ACHN (cell line): ENCODE measurements at regions not wholly inside any gene's neighbourhood (a gene's known extent, or its start where the extent isn't known, plus 50 kb on each side); places are given as distances from the start of the nearest gene placed in this dataset.

ENCODE experiments used
- DNase-seq: peaks from one replicate; pipeline ENCODE4 v3.0.0-alpha.2; 2015
- in situ Hi-C: cut with HindIII; loops from 2 replicates; pipeline ENCODE4 v1.10.0; 2017; ENCODE audit warnings: low sequenced_read_pairs, low pct_ligation_motif_present, low pct_unique_long_range_greater_than_20kb

DNA sequence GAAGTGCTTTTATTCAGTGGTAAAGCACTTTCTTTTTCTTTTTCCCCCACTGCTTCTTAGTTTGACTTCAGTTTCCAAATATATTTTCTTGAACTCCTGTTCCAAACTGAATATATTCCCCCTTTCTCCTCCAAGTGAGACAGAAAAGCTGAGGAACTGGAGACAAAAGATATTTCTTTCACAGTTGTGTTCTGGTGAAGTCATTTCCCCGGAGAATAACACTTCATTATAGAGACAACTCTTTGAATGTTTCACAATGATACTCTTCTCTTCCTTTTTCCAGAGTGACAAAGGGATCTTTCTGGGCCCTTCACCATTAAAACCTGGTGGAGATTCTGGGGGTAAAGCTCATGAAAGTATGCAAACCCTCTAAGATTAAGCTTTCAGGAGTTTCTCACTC is 860.8 kb upstream of the SLITRK5 start:
- in situ Hi-C loops: no loop called here

DNA sequence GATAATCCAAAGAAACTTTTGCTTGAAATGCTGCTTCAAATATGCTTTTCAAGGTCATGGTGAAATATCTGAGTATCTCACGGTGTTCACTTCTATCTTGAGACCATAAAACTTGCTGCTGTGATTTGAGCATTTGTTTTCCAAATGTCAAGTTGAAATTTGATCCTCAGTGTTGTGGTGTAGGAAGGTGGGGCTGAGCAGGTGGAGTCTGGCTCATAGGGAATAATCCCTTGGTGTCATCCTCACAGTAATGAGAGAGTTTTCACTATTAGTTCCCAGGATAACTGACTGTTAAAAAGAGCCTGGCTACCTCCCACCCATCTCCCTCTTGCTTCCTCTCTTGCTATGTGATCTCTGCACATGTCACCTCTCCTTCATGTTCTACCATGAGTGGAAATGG is 858.0 kb upstream of the SLITRK5 start:
- in situ Hi-C loops: no loop called here

More for the DNA sequence above, 860.8 kb upstream of the SLITRK5 start:
- DNase-seq: no peak

DNA sequence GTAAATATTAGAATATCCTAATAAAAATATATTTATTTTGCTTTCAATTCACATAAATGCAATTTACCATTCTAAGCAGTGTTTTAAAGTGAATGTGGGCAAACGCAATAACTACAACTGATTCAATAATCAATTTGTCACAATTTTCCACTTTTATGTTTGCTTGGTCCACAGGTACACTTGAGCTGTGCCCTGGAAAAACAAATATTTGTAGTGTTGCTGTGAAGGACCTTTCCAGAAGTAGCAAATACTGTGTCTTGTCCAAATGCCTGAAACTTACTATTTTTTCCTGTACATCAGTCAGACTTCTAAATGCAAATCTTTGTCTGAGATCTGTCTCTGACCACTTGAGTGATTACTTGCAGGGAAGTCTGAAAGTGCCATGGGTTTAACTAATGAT is 845.8 kb upstream of the SLITRK5 start:
- in situ Hi-C loops: no loop called here
- no peak for DNase-seq

More for the DNA sequence above, 858.0 kb upstream of the SLITRK5 start:
- DNase-seq: no peak

DNA sequence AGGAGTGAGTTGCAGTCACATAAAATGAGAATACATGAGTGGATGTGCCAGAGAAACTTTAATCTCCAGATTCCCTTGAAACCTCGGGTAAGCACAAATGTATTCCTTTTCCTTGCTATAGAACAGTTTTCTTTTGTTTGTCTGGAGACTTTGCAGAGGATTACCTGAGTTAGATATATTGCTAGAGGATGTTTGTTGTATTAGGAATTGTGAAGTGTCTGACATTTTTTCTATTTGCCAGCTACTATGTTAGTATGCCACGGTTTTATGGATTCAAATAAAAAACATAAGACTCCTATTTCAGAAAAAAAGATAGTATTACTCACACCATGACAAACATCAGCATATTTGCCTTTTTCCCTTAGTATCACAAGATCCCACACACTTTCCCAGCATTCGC is 844.9 kb upstream of the SLITRK5 start:
- no peak for DNase-seq
- in situ Hi-C loops: no loop called here

DNA sequence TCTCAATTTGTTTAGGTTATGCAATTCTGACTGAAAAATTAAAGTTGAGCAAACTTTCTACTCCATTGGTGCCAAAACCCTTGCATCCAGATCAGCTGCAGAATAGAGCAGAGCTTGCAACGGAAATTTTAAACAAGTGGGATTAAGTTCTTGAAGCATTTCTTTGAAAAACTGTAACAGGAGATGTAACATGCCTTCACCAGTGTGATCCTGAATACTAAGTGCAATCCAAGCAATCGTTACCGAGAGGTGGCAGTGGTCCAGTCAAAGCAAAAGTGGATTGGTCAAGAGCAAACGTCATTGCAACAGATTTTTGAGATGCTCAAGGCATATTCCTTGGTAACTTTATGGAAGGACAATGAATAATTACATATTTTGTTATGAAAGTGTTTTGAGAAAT is 841.1 kb upstream of the SLITRK5 start:
- no peak for DNase-seq
- in situ Hi-C loops: no loop called here

DNA sequence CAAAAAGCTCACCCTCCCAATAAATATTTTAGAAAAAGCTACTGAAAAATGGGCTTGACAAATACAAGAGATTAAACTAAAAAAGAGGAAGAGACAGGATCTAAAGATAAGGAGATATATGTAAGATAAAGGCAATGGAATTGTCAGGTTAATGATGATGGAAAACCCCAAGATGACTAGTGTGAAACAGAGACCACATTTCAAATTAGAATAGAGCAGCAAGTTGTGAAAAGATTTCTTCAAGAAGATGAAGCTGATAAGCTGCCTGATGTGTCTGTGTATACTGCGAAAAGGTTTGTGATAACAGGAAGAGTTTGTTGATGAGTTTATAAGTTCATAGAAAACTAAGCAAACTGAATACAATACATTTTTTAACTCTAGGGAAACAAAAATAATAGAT is 840.1 kb upstream of the SLITRK5 start:
- in situ Hi-C loops: no loop called here
- no peak for DNase-seq

DNA sequence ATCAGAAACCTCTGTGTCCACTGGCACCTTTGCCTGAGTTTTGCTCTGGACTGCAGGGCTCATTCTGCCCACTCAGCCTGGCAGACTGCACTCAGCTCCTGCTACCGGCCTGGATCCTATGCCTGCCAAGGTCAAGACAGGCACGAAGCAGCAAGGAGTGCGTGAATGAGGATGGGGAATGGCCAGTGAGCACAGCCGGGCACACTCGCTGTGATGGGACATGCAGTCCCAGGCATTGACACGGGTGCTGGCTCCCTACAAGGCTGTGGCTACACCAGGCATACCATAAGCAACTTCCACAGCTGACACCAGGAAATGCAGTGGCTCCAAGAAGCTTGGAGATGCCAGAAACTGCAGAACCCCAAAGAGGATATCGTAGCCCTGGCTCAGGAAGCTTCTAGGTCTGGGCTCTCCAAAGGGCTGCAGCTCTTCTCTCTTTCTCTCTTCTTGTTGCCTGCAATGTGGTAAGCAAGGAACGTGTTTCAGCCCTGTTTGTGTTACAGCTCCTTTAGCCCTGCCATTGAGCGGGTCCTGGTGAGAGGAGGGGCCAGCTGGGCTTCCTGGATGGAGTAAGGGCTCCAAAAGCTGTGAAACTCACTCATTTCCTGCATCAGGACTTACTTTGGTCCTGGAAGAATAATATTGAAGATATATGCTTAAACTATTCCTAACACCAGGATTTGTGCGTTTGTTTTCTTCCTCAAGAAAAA is 832.6 kb upstream of the SLITRK5 start:
- no peak for DNase-seq
- in situ Hi-C loops: no loop called here

DNA sequence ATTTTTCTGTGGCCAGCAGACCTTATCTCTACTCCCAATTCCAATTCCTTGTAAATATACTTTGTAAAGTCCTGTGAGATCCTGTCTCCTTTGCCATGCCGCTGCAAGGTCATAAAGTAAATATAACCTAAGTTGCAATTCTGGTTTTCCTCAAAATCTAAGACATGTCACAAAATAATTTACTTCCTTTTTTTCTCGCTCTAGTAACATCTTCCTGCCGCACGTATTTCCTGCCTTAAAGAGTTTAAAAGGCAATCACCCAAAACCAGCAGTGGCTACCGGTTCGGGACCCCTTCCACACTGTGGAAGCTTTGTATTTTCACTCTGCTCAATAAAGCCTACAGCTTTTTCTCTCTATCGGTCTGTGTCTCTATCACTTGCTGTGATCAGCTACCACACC is 832.0 kb upstream of the SLITRK5 start:
- in situ Hi-C loops: no loop called here
- DNase-seq: no peak

DNA sequence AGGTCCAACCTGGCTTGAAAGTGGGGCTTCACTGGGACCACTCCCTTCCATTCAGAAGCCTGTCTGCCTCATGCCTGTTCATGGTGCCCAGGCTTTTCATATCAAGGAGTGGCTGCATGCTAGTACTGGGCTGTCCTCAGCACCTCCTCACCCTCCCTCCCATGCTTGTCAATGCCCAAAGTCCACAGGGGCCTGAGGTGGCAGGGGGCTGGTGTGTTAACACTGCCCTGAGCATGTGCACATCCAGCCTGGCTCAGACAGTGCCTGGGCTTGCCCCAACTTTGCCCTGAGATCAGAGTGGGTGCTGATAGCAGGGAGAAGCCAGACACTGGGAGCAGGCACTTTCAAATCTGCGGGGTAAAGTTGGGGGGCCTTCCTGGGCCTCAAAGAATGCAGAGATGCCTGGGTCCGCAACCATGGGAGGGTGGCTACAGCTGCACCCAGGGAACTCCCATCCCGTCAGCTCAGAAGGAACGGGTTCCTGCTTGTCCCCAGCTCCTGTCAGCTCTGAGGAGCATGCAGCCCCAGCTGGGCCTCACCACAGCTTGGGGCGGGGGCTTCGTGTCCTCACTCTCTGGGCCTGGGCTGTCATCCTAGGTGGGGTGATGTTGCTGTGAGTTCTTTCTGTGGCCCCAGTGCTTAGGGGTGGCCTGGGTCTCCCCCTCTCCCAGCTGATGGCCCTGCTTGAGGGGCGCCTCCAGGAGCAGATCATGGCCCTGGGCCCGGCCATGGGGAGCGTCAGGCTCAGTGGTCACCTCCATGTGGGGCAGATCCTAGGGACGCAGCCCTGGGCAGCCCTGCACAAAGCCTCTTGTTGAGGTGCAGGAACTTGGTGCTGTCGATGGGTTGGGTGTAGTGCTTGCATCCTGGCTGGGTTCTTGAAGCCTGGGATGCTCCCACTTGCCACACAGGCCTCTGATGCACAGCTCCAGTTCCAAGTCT is 830.6 kb upstream of the SLITRK5 start:
- in situ Hi-C loops: no loop called here
- no peak for DNase-seq

DNA sequence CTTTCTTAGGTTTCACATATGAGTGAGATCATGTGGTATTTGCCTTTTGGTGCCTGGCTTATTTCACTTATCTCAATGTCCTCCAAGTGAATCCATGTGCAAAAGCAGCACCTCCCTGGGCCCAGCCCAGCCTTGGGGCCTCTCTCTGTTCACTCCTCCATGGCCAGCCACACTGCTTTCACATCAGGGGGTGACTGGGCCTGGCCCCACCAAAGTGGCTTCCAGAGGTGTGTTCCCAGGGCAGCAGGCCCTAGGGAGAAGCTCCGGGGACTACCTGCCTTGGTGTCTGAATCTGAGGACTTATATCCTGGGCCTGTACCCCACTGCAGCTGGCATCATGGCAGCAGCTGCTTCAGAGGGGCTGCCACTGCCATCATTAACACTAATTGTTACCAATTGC is 829.9 kb upstream of the SLITRK5 start:
- in situ Hi-C loops: no loop called here
- no peak for DNase-seq

DNA sequence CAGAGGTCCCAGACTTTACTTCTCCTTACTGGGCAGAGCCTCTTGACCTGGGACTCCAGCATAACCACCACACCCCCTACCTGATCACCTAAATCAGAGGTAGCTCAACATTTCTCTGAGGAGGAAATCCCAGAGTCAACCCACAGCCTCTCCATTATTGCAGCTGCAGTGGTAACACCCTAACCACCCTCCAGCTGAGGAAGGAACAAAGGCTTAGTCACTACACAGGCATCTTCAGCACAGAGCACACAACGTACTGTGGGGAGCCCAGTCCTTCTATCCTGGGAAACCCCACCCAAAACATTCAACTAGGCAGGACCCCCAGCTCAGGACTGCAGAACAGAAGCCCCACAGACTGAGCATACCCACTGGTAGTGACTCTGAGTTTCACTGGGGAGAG is 824.7 kb upstream of the SLITRK5 start:
- in situ Hi-C loops: no loop called here
- no peak for DNase-seq

DNA sequence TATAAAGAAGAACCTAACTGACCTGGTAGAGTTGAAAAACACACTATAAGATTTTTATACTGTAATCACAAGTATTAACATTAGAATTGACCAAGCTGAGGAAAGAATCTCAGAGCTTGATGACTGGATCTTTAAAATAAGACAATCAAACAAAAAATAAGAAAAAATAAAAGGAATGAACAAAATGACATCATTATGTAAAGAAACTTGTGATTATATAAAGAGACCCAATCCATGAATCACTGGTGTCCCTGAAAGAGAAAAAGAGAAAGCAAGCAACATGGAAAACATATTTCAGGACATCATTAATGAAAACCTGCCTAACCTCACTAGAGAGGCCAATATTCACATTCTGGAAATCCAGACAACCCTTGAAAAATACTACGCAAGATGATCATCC is 822.5 kb upstream of the SLITRK5 start:
- DNase-seq: no peak
- in situ Hi-C loops: no loop called here

DNA sequence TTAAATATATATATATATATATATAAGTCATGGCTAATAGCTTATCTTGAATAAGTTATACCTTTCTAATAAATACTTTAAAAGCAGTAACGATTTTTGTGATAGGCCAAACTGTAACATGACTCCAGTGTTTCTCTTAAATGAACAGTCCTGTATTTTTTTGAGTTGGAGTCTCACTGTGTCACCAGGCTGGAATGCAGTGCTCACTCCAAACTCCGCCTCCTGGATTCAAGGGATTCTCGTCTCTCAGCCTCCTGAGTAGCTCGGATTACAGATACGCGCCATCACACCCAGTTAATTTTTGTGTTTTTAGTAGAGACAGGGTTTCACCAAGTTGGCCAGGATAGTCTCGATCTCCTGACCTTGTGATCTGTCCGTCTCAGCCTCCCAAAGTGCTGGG is 814.2 kb upstream of the SLITRK5 start:
- no peak for DNase-seq
- in situ Hi-C loops: no loop called here

DNA sequence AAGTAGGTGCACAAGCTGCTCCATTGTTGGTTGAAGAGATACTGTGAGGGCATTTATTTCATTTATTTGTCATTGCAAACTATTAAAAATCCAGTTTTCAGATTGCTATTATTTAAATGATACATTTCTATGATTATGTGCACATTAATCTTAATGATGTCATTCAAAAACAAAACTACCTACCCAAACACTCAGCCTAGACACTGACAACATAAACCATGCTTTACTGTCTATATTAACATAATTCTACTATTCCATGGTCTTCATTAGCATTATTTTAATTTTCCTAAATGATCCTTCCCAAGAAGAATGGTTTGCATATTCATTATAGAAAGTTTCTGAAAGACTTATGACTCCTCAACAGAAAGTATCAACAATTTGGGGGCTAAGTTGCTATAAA is 813.0 kb upstream of the SLITRK5 start:
- in situ Hi-C loops: no loop called here
- DNase-seq: no peak

DNA sequence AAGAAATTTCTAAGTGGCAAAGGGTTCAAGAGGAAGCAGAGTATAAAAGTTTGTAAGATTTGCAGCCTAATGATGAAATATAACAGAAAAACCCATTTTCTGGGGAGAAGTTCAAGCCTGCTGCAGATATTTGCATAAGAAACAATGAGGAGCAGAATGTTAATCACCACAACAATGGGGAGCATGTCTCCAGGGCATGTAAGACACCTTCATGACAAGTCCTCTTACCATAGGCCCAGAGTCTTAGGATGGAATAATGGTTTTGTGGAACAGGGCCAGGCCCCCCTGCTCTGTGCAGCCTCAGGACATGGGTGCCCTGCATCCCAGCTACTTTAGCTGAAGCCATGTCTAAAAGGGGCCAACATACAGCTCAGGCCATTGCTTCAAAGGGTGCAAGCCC is 809.0 kb upstream of the SLITRK5 start:
- no peak for DNase-seq
- in situ Hi-C loops: no loop called here

DNA sequence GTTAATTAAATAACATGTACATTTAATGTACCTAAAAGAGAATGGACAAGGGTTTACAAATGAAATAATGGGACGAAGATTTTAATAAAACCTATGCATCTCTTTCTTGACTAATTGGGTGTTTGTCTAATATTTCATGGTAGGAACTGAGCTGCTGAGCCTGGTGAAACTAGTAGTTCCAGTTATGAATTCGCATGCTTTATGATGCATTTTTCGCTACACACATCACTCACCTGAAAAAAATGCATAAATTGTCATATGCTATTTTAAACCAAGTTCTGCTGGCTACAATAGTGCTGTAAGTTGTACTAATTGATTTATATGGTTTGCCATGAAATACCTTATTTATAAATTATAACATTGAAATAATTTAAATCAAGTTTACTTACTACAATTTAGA is 806.8 kb upstream of the SLITRK5 start:
- no peak for DNase-seq
- in situ Hi-C loops: no loop called here

DNA sequence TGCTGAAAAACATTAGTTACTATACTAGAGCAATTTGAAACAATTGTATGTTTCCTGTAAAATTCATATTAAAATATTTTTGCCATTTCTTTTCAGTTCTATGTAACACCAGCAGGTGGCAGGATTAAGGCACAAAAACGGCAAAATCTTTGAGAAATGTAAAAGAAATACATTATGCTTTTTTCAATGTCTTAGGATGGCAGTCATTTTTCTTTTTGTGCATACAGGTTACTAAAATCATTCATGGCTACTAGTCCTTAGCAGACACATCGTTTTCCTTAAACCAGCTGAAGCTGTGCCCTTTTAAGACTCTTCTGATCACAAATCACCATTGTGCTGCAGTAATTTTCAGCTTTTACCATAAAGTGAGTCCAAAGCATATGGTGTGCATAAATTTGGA is 800.7 kb upstream of the SLITRK5 start:
- DNase-seq: peak; percentile 28
- in situ Hi-C loops: no loop called here

DNA sequence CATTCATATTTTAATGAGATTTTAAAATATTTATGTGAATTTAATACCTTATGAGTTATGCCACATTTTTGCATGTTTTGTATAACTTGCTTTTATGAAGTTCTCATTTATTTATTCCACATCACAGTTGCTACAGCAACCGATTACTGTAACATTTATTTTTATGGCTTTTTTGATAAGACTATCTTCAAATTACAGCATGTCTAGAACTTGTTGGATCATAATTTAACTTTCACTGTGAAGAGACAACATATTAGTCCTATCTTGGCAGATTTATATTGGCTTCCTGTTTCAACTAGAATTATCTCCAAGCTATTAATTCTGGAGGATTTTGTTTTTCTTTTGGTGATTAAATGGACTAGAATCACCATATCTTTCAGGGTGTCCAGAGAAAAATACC is 793.7 kb upstream of the SLITRK5 start:
- in situ Hi-C loops: no loop called here

DNA sequence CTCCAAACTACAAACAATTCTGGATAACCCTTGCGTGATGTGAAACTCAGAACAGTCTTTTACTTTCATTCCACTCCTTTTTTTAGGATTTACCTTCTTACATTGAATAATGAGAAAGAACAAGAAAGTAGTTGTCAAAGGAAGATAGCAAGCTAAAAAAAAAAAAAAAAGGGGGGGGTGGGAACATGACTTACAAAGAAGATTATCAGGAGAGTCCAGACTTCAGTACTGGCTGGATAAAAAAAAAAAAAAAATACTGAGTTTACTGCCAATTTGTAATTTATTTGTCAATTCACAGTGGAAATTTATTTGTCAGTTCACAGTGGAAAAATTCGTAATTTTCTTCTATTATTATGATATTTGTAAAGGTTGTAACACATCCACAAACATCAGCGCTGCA is 792.4 kb upstream of the SLITRK5 start:
- in situ Hi-C loops: no loop called here

More for the DNA sequence above, 793.7 kb upstream of the SLITRK5 start:
- DNase-seq: no peak

DNA sequence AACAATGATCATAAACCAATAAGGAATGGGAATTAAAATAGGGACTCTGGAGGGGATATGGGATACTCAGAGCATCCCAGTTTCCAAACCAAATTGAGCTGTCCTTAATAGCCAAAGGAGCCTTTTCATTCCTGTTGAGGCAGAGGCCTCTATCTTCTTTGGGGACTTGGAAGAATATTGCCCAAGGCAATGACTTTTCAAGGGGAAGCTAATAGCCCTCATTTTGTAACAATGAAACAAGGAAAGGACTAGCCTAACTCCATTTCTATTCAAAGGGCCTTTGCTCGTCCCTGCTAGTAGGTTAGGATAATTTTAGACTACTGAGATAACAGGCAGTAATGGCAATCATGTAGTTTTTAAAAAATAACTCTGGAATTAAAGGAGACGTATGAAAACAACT is 789.8 kb upstream of the SLITRK5 start:
- no peak for DNase-seq

More for the DNA sequence above, 792.4 kb upstream of the SLITRK5 start:
- DNase-seq: no peak

More for the DNA sequence above, 789.8 kb upstream of the SLITRK5 start:
- in situ Hi-C loops: no loop called here
